ENCODE measurements at regions not wholly inside any gene's neighbourhood (a gene's known extent, or its start where the extent isn't known, plus 50 kb on each side); places are given as distances from the start of the nearest gene placed in this dataset.

DNA sequence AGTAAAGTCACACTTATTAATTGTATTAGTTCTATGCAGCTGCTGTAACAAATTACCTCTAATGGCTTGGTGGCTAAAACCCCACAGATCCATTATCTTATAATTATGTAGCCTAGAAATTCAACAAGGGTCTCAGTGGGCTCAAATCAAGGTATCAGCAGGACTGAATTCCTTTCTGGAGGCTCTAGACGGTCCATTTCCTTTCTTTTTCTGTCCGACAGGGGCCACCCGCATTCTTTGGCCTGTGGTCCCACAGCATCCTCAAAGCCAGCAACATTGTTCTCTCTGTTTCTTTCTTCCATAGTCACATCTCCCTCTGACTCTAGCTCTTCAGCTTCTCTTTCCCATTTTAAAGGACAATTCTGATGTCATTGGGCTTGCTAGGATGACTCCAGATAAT lies 276.3 kb upstream of the ZNF717 start:
- Mint-ChIP-seq H3K4me3 (ENCODE audit: unreplicated experiment) (no peak overlapping the region), H3K9me3 (ENCODE audit: unreplicated experiment) (no peaks in the 10 kb centered on the region), H3K4me1 (ENCODE audit: low read depth, unreplicated experiment) (no peaks in the 10 kb centered on the region), H3K27me3 (ENCODE audit: insufficient read depth, unreplicated experiment) (no peaks in the 10 kb centered on the region), H3K36me3 (ENCODE audit: insufficient read depth, unreplicated experiment) (no peaks in the 10 kb centered on the region), H3K27ac (ENCODE audit: unreplicated experiment) (no peak overlapping the region)
- no peaks in the 10 kb centered on the region for H3K36me3 ChIP-seq (ENCODE audit: control insufficient read depth, insufficient read depth, low read length)
- DNase-seq, result no peak
- POLR2A ChIA-PET, result no interaction called here
- TF ChIP-seq, protein P1, sequence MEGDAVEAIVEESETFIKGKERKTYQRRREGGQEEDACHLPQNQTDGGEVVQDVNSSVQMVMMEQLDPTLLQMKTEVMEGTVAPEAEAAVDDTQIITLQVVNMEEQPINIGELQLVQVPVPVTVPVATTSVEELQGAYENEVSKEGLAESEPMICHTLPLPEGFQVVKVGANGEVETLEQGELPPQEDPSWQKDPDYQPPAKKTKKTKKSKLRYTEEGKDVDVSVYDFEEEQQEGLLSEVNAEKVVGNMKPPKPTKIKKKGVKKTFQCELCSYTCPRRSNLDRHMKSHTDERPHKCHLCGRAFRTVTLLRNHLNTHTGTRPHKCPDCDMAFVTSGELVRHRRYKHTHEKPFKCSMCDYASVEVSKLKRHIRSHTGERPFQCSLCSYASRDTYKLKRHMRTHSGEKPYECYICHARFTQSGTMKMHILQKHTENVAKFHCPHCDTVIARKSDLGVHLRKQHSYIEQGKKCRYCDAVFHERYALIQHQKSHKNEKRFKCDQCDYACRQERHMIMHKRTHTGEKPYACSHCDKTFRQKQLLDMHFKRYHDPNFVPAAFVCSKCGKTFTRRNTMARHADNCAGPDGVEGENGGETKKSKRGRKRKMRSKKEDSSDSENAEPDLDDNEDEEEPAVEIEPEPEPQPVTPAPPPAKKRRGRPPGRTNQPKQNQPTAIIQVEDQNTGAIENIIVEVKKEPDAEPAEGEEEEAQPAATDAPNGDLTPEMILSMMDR (IDR thresholded peaks at IDR 0.05; ENCODE audit: insufficient read depth in 1 of 2, low read depth in 1 of 2, low read length in 1 of 2, severe bottlenecking in 1 of 2, unreplicated experiment in 1 of 2), result no peak
- H3K4me1 ChIP-seq, result no peaks in the 10 kb centered on the region
- H3K4me3 ChIP-seq (ENCODE audit: low read depth, low read length), result no peak overlapping the region
- intact Hi-C loops (cut with micrococcal nuclease; ENCODE audit: unreplicated experiment), result no loop called here
- no peaks in the 10 kb centered on the region for H3K27me3 ChIP-seq (replicated peaks; ENCODE audit: control insufficient read depth, insufficient read depth, low read length)
- BruUV-seq (replicated peaks), result no TSS peak
- H3K9me3 ChIP-seq, result no peaks in the 10 kb centered on the region
- CTCF ChIA-PET, result no interaction called here

DNA sequence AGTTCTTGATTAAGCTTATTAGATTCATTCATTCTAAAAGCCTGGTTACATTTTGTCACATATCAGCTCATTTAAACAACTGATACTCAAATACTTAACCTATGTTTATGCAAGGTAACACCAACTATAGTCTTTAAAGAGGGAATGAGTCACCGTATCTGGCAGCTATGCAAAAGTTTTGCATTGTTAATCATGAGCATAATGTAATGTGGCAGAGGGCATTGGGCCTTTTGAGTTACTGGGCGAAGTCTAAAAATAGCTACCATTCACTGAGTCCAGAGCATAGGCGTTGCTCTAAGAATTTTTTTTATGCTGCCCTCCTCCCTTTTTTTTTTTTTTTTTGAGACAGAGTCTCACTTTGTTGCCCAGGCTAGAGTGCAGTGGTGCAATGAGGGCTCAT lies 277.7 kb upstream of the ZNF717 start:
- H3K27ac Mint-ChIP-seq (ENCODE audit: unreplicated experiment), result no peak overlapping the region
- intact Hi-C loops (cut with micrococcal nuclease; ENCODE audit: unreplicated experiment), result no loop called here
- CTCF ChIA-PET, result no interaction called here
- no peaks in the 10 kb centered on the region for H3K9me3 ChIP-seq
- no peaks in the 10 kb centered on the region for H3K36me3 Mint-ChIP-seq (ENCODE audit: insufficient read depth, unreplicated experiment)
- no TSS peak for BruUV-seq (replicated peaks)
- no peaks in the 10 kb centered on the region for H3K4me1 ChIP-seq
- H3K4me3 ChIP-seq (ENCODE audit: low read depth, low read length), result no peak overlapping the region
- no peaks in the 10 kb centered on the region for H3K36me3 ChIP-seq (ENCODE audit: control insufficient read depth, insufficient read depth, low read length)
- no peak overlapping the region for H3K4me3 Mint-ChIP-seq (ENCODE audit: unreplicated experiment)
- no peak for DNase-seq
- no peaks in the 10 kb centered on the region for H3K27me3 ChIP-seq (replicated peaks; ENCODE audit: control insufficient read depth, insufficient read depth, low read length)
- POLR2A ChIA-PET, result interaction anchor here (0.6 kb wide), 1 partner anchor 524 kb away, joined by 4 read pairs; no protein-coding TSS in a partner anchor
- TF ChIP-seq, protein P1 (IDR thresholded peaks at IDR 0.05; ENCODE audit: insufficient read depth in 1 of 2, low read depth in 1 of 2, low read length in 1 of 2, severe bottlenecking in 1 of 2, unreplicated experiment in 1 of 2), result no peak
- no peaks in the 10 kb centered on the region for H3K4me1 Mint-ChIP-seq (ENCODE audit: low read depth, unreplicated experiment)
- no peaks in the 10 kb centered on the region for H3K9me3 Mint-ChIP-seq (ENCODE audit: unreplicated experiment)
- no peaks in the 10 kb centered on the region for H3K27me3 Mint-ChIP-seq (ENCODE audit: insufficient read depth, unreplicated experiment)

DNA sequence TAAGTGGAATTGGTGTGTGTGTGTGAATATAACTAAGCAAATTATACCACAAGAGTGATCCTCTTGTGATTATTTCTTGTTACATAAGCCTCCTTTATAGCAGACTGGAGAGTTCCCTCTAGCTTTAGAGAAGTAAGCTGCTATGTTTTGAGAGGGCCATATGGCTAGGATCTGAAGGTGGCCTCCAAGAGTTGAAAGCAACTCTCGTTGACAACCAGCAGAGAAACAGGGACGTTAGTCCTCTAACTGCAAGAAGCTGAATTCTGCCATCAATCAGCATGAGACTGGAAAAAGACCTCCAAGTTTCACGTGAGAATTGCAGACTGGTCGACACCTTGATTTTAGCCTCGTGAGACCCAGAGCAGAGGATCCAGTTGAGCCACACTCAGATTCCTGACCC lies 278.5 kb upstream of the ZNF717 start:
- no peak overlapping the region for H3K27ac Mint-ChIP-seq (ENCODE audit: unreplicated experiment)

More for the DNA sequence above, 278.5 kb upstream of the ZNF717 start:
- H3K9me3 Mint-ChIP-seq (ENCODE audit: unreplicated experiment), result no peaks in the 10 kb centered on the region
- no peaks in the 10 kb centered on the region for H3K4me1 Mint-ChIP-seq (ENCODE audit: low read depth, unreplicated experiment)
- Histone ChIP-seq H3K4me1 (no peaks in the 10 kb centered on the region), H3K9me3 (no peaks in the 10 kb centered on the region), H3K4me3 (ENCODE audit: low read depth, low read length) (no peak overlapping the region), H3K36me3 (ENCODE audit: control insufficient read depth, insufficient read depth, low read length) (no peaks in the 10 kb centered on the region), H3K27me3 (replicated peaks; ENCODE audit: control insufficient read depth, insufficient read depth, low read length) (no peaks in the 10 kb centered on the region)
- intact Hi-C loops (cut with micrococcal nuclease; ENCODE audit: unreplicated experiment), result no loop called here
- H3K4me3 Mint-ChIP-seq (ENCODE audit: unreplicated experiment), result no peak overlapping the region
- CTCF ChIA-PET, result no interaction called here
- no peak for DNase-seq
- POLR2A ChIA-PET, result no interaction called here
- no peaks in the 10 kb centered on the region for H3K27me3 Mint-ChIP-seq (ENCODE audit: insufficient read depth, unreplicated experiment)
- TF ChIP-seq, protein P1 (IDR thresholded peaks at IDR 0.05; ENCODE audit: insufficient read depth in 1 of 2, low read depth in 1 of 2, low read length in 1 of 2, severe bottlenecking in 1 of 2, unreplicated experiment in 1 of 2), result no peak
- H3K36me3 Mint-ChIP-seq (ENCODE audit: insufficient read depth, unreplicated experiment), result no peaks in the 10 kb centered on the region
- no TSS peak for BruUV-seq (replicated peaks)

All from Caco-2 (cell line).